MM.1S (cell line): ENCODE measurements at regions not wholly inside any gene's neighbourhood (a gene's known extent, or its start where the extent isn't known, plus 50 kb on each side); places are given as distances from the start of the nearest gene placed in this dataset.

Source experiments
- DNase-seq: peaks from one replicate; pipeline ENCODE4 v3.0.0-alpha.2; 2015
- H2AFZ ChIP-seq: fragments of 300-600 bp; sonication (generic); 2 replicates; pipeline ENCODE4 v1.6.0; 2016; ENCODE audit warnings: antibody characterized with exemption, low read length
- H3F3A ChIP-seq: fragments of 300-600 bp; sonication (generic); 2 replicates; pipeline ENCODE4 v1.6.1; 2016; ENCODE audit warnings: mild to moderate bottlenecking, antibody characterized with exemption, low read length, moderate library complexity, mixed read lengths; ENCODE audit not compliant: insufficient read depth
- H3K27ac ChIP-seq: fragments of 300-600 bp; sonication (generic); 2 replicates; pipeline ENCODE4 v1.5.1; 2016; ENCODE audit warnings: mild to moderate bottlenecking, low read length
- H3K27me3 ChIP-seq: fragments of 300-600 bp; sonication (generic); replicated peaks from 2 replicates; pipeline ENCODE4 v1.6.0; 2016; ENCODE audit warnings: low read length; ENCODE audit not compliant: insufficient read depth
- H3K36me3 ChIP-seq: fragments of 300-600 bp; sonication (generic); replicated peaks from 2 replicates; pipeline ENCODE4 v1.6.1; 2016; ENCODE audit warnings: mild to moderate bottlenecking, low read length, mixed read lengths; ENCODE audit not compliant: insufficient read depth
- H3K4me1 ChIP-seq: fragments of 300-600 bp; sonication (generic); 2 replicates; pipeline ENCODE4 v1.6.1; 2016; ENCODE audit warnings: low read length, mixed read lengths
- H3K4me2 ChIP-seq: fragments of 300-600 bp; sonication (generic); 2 replicates; pipeline ENCODE4 v1.6.0; 2016; ENCODE audit warnings: low read depth, low read length
- H3K4me3 ChIP-seq: fragments of 300-600 bp; sonication (generic); 2 replicates; pipeline ENCODE4 v1.5.1; 2016; ENCODE audit warnings: low read length, mixed read lengths
- H3K79me2 ChIP-seq: fragments of 300-600 bp; sonication (generic); 2 replicates; pipeline ENCODE4 v1.6.1; 2016; ENCODE audit warnings: mixed run types, low read length, mixed read lengths
- H3K9ac ChIP-seq: fragments of 300-600 bp; sonication (generic); 2 replicates; pipeline ENCODE4 v1.6.1; 2016; ENCODE audit warnings: low read length, mixed read lengths
- H3K9me2 ChIP-seq: fragments of 300-600 bp; sonication (generic); replicated peaks from 2 replicates; pipeline ENCODE4 v1.6.1; 2016; ENCODE audit warnings: mild to moderate bottlenecking, low read length, mixed read lengths; ENCODE audit not compliant: insufficient read depth
- H3K9me3 ChIP-seq: fragments of 300-600 bp; sonication (generic); replicated peaks from 2 replicates; pipeline ENCODE4 v1.6.1; 2016; ENCODE audit warnings: mild to moderate bottlenecking, low read length, mixed read lengths; ENCODE audit not compliant: insufficient read depth
- H4K20me1 ChIP-seq: fragments of 300-600 bp; sonication (generic); 2 replicates; pipeline ENCODE4 v1.6.1; 2016; ENCODE audit warnings: mild to moderate bottlenecking, low read length, moderate library complexity, mixed read lengths; ENCODE audit not compliant: insufficient read depth
- CTCF ChIP-seq: fragments of 300-600 bp; sonication (generic); IDR thresholded peaks from 2 replicates; pipeline ENCODE4 v1.5.1; 2016; ENCODE audit warnings: antibody characterized with exemption, low read length, mixed read lengths
- EZH2 ChIP-seq: fragments of 300-600 bp; sonication (generic); optimal IDR thresholded peaks from 2 replicates; pipeline ENCODE3; 2017; ENCODE audit warnings: low read depth, mild to moderate bottlenecking, antibody characterized with exemption, low read length, mixed read lengths
- EZH2phosphoT487 ChIP-seq: fragments of 300-600 bp; sonication (generic); IDR thresholded peaks from 2 replicates; pipeline ENCODE4 v1.6.1; 2018; ENCODE audit warnings: antibody characterized with exemption, low read length

GRCh38 chr13:91001371-91001770 lies 346.1 kb upstream of the MIR17HG start:
- Histone ChIP-seq H4K20me1 (no peaks in the 10 kb centered on the region), H3K4me2 (no peak overlapping the region), H3K9ac (no peak overlapping the region), H3K9me2 (no peaks in the 10 kb centered on the region), H2AFZ (no peak overlapping the region), H3K4me1 (no peaks in the 10 kb centered on the region), H3K27ac (no peak overlapping the region), H3K9me3 (no peaks in the 10 kb centered on the region), H3K79me2 (no peaks in the 10 kb centered on the region), H3K36me3 (no peaks in the 10 kb centered on the region), H3F3A (no peaks in the 10 kb centered on the region), H3K4me3 (no peak overlapping the region), H3K27me3 (no peaks in the 10 kb centered on the region)
- no peak for DNase-seq
- TF ChIP-seq EZH2 = no peak
- TF ChIP-seq CTCF = no peak
- TF ChIP-seq EZH2phosphoT487 = no peak

GRCh38 chr13:91014696-91015095 lies 332.8 kb upstream of the MIR17HG start:
- H3K79me2 ChIP-seq = no peaks in the 10 kb centered on the region
- no peak overlapping the region for H3K4me3 ChIP-seq
- no peak overlapping the region for H3K27ac ChIP-seq
- H3K27me3 ChIP-seq = no peaks in the 10 kb centered on the region
- H3K9me2 ChIP-seq = no peaks in the 10 kb centered on the region
- TF ChIP-seq EZH2phosphoT487 (no peak), CTCF (no peak), EZH2 (no peak)
- no peak overlapping the region for H3K4me2 ChIP-seq
- no peaks in the 10 kb centered on the region for H3F3A ChIP-seq
- H2AFZ ChIP-seq = no peak overlapping the region
- no peaks in the 10 kb centered on the region for H3K36me3 ChIP-seq
- H3K9ac ChIP-seq = no peak overlapping the region
- H3K9me3 ChIP-seq = no peaks in the 10 kb centered on the region
- H3K4me1 ChIP-seq = no peaks in the 10 kb centered on the region
- no peak for DNase-seq
- H4K20me1 ChIP-seq = no peaks in the 10 kb centered on the region

GRCh38 chr13:91017031-91017668 lies 330.3 kb upstream of the MIR17HG start:
- Histone ChIP-seq H3F3A (no peaks in the 10 kb centered on the region), H3K79me2 (no peaks in the 10 kb centered on the region), H2AFZ (no peak overlapping the region), H3K27ac (no peak overlapping the region), H3K4me3 (no peak overlapping the region), H3K9me3 (no peaks in the 10 kb centered on the region), H3K4me2 (no peak overlapping the region), H3K4me1 (no peaks in the 10 kb centered on the region), H3K36me3 (no peaks in the 10 kb centered on the region), H3K9me2 (no peaks in the 10 kb centered on the region), H3K27me3 (no peaks in the 10 kb centered on the region), H4K20me1 (no peaks in the 10 kb centered on the region), H3K9ac (no peak overlapping the region)
- DNase-seq = peak; percentile 44
- TF ChIP-seq EZH2 (no peak), CTCF (peak; percentile 60), EZH2phosphoT487 (no peak)
